VCaP (cell line): ENCODE measurements at regions not wholly inside any gene's neighbourhood (a gene's known extent, or its start where the extent isn't known, plus 50 kb on each side); places are given as distances from the start of the nearest gene placed in this dataset.

ENCODE experiments used
- H3K27ac ChIP-seq: fragments of 450-650 bp; 2 replicates; pipeline ENCODE4 v1.5.1; 2017
- CTCF ChIP-seq: fragments of 450-650 bp; conservative IDR thresholded peaks from 2 replicates; pipeline ENCODE4 v1.5.1; 2017; ENCODE audit warnings: mild to moderate bottlenecking, moderate library complexity

GRCh38 chr7:153286763-153287162 is 527.2 kb downstream of the ACTR3B start:
- no peak overlapping the region for H3K27ac ChIP-seq
- TF ChIP-seq CTCF: no peak

GRCh38 chr7:153290066-153290465 is 530.5 kb downstream of the ACTR3B start:
- TF ChIP-seq CTCF: no peak
- no peak overlapping the region for H3K27ac ChIP-seq

GRCh38 chr7:153297141-153297540 is 537.6 kb downstream of the ACTR3B start:
- TF ChIP-seq CTCF: no peak
- no peak overlapping the region for H3K27ac ChIP-seq

GRCh38 chr7:153301936-153302335 is 542.4 kb downstream of the ACTR3B start:
- H3K27ac ChIP-seq: no peak overlapping the region
- no peak for TF ChIP-seq CTCF

GRCh38 chr7:153320005-153320404 is 560.5 kb downstream of the ACTR3B start:
- no peak overlapping the region for H3K27ac ChIP-seq
- no peak for TF ChIP-seq CTCF

- no peak for TF ChIP-seq CTCF
- H3K27ac ChIP-seq: no peak overlapping the region
Observed at GRCh38 chr7:153320681-153321080, 561.1 kb downstream of the ACTR3B start.

GRCh38 chr7:153322991-153323390 is 563.4 kb downstream of the ACTR3B start:
- H3K27ac ChIP-seq: no peak overlapping the region
- no peak for TF ChIP-seq CTCF

GRCh38 chr7:153324094-153324493 is 564.5 kb downstream of the ACTR3B start:
- H3K27ac ChIP-seq: no peak overlapping the region

More at GRCh38 chr7:153324094-153324493, 564.5 kb downstream of the ACTR3B start:
- no peak for TF ChIP-seq CTCF
